Vagina (tissue), 2 donors: ENCODE measurements at regions not wholly inside any gene's neighbourhood (a gene's known extent, or its start where the extent isn't known, plus 50 kb on each side); places are given as distances from the start of the nearest gene placed in this dataset.

Source experiments
- DNase-seq, 2 donors: peaks; one replicate each; pipeline ENCODE4 v3.0.0-alpha.2; 2017; ENCODE audit errors: extremely low spot score in 2 of 2
- H3K27ac ChIP-seq: fragments of 200-600 bp; sonication (generic); one replicate; pipeline ENCODE4 v1.5.1; 2019
- H3K27me3 ChIP-seq: fragments of 200-600 bp; sonication (generic); one replicate; pipeline ENCODE4 v1.5.1; 2019
- H3K36me3 ChIP-seq, 2 donors: fragments of 200-600 bp; sonication (generic); one replicate each; pipeline ENCODE4 v1.5.1; 2017 to 2019
- H3K4me1 ChIP-seq: fragments of 200-600 bp; sonication (generic); one replicate; pipeline ENCODE4 v1.5.1; 2019
- H3K4me3 ChIP-seq, 2 donors: fragments of 200-600 bp; sonication (generic); 1 replicate in 1 of 2; 2 replicates in 1 of 2; pipeline ENCODE4 v1.5.1; 2016 to 2019
- H3K9me3 ChIP-seq: fragments of 200-600 bp; sonication (generic); one replicate; pipeline ENCODE4 v1.5.1; 2019
- POLR2A ChIP-seq, 2 donors: fragments of 450-650 bp; IDR thresholded peaks; one replicate each; pipeline ENCODE4 v1.6.1; 2017; ENCODE audit warnings: antibody characterized with exemption in 2 of 2, mild to moderate bottlenecking in 2 of 2, moderate library complexity in 2 of 2
- POLR2AphosphoS5 ChIP-seq, 2 donors: sonication (generic); formaldehyde crosslinking; IDR thresholded peaks; one replicate each; pipeline ENCODE4 v1.9.0; 2017; ENCODE audit warnings: antibody characterized with exemption in 2 of 2, mild to moderate bottlenecking in 2 of 2, low read depth in 1 of 2; ENCODE audit not compliant: insufficient read depth in 1 of 2
- intact Hi-C: fragments of 100-400 bp; cut with DNase I; formaldehyde crosslinking; loops from one replicate; pipeline ENCODE4 v1.15.1; 2023
- TF ChIP-seq, protein P1 (sequence below), 3 experiments: fragments of 450-650 bp in 2 of 3; fragments of 200-600 bp in 1 of 3; sonication (generic) in 1 of 3; IDR thresholded peaks; one replicate each; pipeline ENCODE4 v1.5.1; 2017 to 2019; ENCODE audit warnings: antibody characterized with exemption in 3 of 3, mild to moderate bottlenecking in 2 of 3, moderate library complexity in 2 of 3

DNA sequence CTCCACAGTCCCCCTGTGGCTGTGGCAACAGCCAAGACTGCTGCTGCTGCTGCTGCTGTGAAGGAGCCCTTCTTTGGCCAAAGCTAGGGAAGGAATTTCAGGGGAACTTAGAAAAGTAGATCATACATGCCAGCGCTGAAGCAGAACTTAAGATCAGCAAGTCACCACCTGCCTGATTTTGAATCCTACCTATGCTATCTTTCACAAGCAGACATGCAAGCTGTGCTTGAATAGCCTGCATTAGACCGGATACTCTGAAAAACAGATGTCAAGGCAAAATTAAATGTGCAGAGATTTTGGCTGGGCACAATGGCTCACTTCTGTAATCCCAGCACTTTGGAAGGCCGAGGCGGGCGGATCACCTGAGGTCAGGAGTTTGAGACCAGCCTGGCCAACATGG lies 99.3 kb upstream of the ZNF366 start:
- no peak overlapping the region for H3K4me3 ChIP-seq
- H3K27me3 ChIP-seq = no peaks in the 10 kb centered on the region
- H3K27ac ChIP-seq = no peak overlapping the region
- H3K9me3 ChIP-seq = no peaks in the 10 kb centered on the region
- intact Hi-C loops = no loop called here
- peaks cover 23% of the 10 kb centered on the region for H3K4me1 ChIP-seq
- DNase-seq = no peak
- TF ChIP-seq POLR2AphosphoS5 (IDR thresholded peaks at IDR 0.05; ENCODE audit: insufficient read depth in 1 of 2, low read depth in 1 of 2) = no peak
- TF ChIP-seq, protein P1, sequence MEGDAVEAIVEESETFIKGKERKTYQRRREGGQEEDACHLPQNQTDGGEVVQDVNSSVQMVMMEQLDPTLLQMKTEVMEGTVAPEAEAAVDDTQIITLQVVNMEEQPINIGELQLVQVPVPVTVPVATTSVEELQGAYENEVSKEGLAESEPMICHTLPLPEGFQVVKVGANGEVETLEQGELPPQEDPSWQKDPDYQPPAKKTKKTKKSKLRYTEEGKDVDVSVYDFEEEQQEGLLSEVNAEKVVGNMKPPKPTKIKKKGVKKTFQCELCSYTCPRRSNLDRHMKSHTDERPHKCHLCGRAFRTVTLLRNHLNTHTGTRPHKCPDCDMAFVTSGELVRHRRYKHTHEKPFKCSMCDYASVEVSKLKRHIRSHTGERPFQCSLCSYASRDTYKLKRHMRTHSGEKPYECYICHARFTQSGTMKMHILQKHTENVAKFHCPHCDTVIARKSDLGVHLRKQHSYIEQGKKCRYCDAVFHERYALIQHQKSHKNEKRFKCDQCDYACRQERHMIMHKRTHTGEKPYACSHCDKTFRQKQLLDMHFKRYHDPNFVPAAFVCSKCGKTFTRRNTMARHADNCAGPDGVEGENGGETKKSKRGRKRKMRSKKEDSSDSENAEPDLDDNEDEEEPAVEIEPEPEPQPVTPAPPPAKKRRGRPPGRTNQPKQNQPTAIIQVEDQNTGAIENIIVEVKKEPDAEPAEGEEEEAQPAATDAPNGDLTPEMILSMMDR (IDR thresholded peaks at IDR 0.05) = no peak
- TF ChIP-seq POLR2A (IDR thresholded peaks at IDR 0.05) = no peak
- H3K36me3 ChIP-seq = no peaks in the 10 kb centered on the region

DNA sequence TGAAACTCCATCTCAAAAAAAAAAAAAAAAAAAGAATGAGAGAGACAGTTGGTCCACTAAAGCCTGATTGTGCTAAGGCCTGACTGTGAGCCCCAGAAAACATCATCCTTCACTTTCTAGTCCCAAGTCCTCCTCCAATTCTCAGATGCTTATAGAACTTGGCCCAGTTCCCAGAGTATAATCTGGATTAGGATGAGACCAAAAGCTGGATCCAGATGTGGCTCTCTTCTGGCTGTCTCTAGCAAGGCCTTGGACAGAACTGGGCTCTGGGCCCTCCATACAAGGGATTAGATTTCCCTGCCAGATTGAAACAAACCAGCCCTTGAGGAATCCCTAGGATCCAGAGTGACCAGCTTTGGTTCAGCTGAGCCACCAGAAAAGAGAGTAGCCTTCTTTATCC lies 98.4 kb upstream of the ZNF366 start:
- Histone ChIP-seq H3K4me3 (no peak overlapping the region), H3K4me1 (peaks cover 22% of the 10 kb centered on the region), H3K27ac (no peak overlapping the region), H3K9me3 (no peaks in the 10 kb centered on the region), H3K36me3 (no peaks in the 10 kb centered on the region), H3K27me3 (no peaks in the 10 kb centered on the region)
- intact Hi-C loops = no loop called here
- no peak for TF ChIP-seq POLR2AphosphoS5 (IDR thresholded peaks at IDR 0.05; ENCODE audit: insufficient read depth in 1 of 2, low read depth in 1 of 2)
- TF ChIP-seq, protein P1 (IDR thresholded peaks at IDR 0.05) = no peak
- no peak for TF ChIP-seq POLR2A (IDR thresholded peaks at IDR 0.05)
- no peak for DNase-seq

DNA sequence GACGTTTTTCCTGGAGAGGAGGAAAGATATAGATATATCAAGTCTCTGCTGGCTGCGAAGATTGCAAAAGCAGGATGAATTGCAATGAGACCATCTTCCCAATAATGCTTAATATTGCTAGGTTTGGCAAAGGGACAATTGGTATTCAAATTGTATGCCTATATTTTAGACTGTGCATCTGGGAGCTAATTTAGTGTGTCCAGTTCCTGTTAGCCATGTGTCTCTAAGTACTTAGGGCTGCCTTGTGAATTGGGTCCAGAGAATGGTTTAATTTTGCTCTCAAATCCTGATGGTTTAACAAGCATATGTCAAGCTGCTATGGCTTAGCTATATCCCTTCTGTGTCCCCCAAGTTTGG lies 97.6 kb upstream of the ZNF366 start:
- no peak overlapping the region for H3K27ac ChIP-seq
- TF ChIP-seq, protein P1 (IDR thresholded peaks at IDR 0.05) = no peak
- no peaks in the 10 kb centered on the region for H3K27me3 ChIP-seq
- intact Hi-C loops = no loop called here
- H3K4me3 ChIP-seq = no peak overlapping the region
- no peak for DNase-seq
- peaks cover 31% of the 10 kb centered on the region for H3K4me1 ChIP-seq
- no peaks in the 10 kb centered on the region for H3K36me3 ChIP-seq
- no peaks in the 10 kb centered on the region for H3K9me3 ChIP-seq

DNA sequence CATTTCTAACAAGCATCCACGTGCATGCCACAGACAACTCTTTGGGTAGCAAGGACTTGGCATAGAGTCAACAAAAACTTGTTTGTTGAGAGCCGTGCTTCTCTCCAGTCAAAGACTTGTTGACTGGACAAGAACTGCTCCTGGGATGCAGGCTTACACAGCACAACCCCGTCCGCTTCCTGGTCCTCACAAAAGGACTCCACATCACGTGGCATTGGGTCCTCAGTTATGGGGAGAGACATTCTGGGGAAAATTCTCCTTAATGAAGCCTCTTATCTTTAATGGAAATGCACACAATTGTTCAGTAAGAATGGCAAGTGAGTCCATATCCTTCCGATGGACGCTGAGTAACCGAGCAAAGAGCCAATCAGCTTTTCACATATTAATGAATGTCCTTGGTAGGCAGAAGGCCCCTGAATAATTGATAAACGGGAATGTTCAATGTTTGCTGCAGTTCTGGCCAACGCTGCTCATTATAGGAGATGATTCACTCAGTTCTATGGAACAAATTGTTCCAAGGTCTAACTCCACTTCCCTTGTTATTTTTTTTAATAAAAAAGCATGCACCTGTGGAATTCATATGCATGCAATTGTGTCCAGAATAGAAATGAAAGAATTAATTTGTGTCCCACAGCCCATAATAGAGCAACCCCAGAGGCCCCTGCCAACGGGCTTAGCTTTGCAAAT lies 97.0 kb upstream of the ZNF366 start:
- Histone ChIP-seq H3K9me3 (no peaks in the 10 kb centered on the region), H3K36me3 (no peaks in the 10 kb centered on the region), H3K4me3 (no peak overlapping the region), H3K27me3 (no peaks in the 10 kb centered on the region), H3K27ac (no peak overlapping the region), H3K4me1 (peaks cover 36% of the 10 kb centered on the region)
- TF ChIP-seq, protein P1 (IDR thresholded peaks at IDR 0.05) = no peak
- TF ChIP-seq POLR2A (IDR thresholded peaks at IDR 0.05) (no peak), POLR2AphosphoS5 (IDR thresholded peaks at IDR 0.05; ENCODE audit: insufficient read depth in 1 of 2, low read depth in 1 of 2) (no peak)
- DNase-seq = no peak
- intact Hi-C loops = no loop called here

DNA sequence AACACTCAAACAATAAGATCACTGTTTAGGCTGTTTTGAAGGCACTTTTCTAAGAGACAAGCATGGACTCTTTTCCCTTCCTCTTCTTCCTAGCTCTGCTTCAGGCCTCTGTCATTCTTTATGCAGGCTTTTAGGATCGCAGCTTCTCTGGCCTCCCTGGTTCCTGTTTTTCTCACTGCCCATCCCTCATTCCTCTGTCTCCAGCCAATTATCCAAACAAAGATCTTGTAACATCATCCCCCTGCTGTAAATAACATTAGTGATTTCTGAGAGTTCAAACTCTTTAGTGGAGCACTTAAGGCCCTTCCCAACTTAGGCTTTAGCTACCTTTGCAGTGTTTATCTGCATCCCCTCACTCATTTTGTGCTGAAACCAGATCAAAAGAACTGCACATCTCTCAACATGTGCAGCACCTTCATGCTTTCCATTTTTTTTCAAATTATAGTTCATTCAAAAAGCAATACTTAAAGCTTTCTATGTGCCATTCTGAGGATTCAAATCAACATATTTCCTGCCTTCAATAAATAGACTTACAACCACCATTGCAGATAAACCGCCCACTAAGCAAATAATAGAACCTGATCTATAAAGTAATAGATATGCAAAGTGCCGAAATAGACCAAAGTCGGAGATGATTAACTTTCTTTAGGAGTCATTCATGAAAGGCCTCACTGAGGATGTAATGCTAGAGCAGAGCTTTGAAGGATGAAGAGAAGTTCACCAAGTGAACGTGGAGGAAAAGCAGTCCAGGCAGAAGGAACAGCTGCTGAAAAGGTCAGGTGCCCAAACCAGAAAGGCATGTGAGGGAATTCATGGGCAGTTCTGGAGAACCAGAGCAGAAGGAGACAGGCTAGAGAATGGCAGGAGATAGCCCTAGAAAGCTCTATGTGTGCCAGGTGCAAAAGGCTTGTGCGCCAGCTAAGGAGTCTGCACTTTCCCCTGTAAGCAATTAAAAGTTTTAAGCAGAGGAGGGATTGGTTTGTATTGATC lies 95.8 kb upstream of the ZNF366 start:
- Histone ChIP-seq H3K4me3 (no peak overlapping the region), H3K27me3 (no peaks in the 10 kb centered on the region), H3K27ac (no peak overlapping the region), H3K9me3 (no peaks in the 10 kb centered on the region), H3K36me3 (no peaks in the 10 kb centered on the region), H3K4me1 (peaks cover 42% of the 10 kb centered on the region)
- DNase-seq = no peak
- TF ChIP-seq, protein P1 (IDR thresholded peaks at IDR 0.05) = no peak
- TF ChIP-seq POLR2AphosphoS5 (IDR thresholded peaks at IDR 0.05; ENCODE audit: insufficient read depth in 1 of 2, low read depth in 1 of 2) = no peak
- TF ChIP-seq POLR2A (IDR thresholded peaks at IDR 0.05) = no peak
- intact Hi-C loops = no loop called here
